ENCODE measurements at regions not wholly inside any gene's neighbourhood (a gene's known extent, or its start where the extent isn't known, plus 50 kb on each side); places are given as distances from the start of the nearest gene placed in this dataset.

DNA sequence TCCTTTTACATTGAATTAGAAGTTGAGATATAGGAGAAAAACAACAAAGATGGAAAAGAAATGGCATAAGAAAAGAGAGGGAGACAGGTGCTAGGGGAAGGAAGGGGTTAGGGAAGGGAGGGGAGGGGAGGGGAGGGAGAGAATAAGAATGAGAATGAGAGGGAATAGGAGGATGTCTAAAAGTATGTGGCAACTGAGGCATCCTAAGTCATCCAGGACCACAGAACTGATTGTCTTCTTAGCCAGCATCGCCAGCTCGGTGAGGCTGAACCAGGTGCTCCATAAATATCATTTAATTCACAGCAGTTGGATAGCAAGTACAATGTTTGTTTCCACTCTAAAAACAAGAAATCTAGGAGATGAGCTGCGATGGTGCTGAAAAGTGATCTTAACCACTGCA lies 393.5 kb downstream of the TMEM182 start:
- TF ChIP-seq POLR2AphosphoS5 (IDR thresholded peaks at IDR 0.05; ENCODE audit: low read depth, low read length) (no peak), SIN3A (IDR thresholded peaks at IDR 0.05; ENCODE audit: borderline replicate concordance, insufficient read depth, low read length) (no peak), TAF1 (IDR thresholded peaks at IDR 0.05; ENCODE audit: borderline replicate concordance, insufficient read depth, low read length) (no peak), FOXP2 (optimal IDR thresholded peaks at IDR 0.05; ENCODE audit: borderline replicate concordance, extremely low read depth, extremely low read length, insufficient read depth) (no peak)
- TF ChIP-seq, protein P1, sequence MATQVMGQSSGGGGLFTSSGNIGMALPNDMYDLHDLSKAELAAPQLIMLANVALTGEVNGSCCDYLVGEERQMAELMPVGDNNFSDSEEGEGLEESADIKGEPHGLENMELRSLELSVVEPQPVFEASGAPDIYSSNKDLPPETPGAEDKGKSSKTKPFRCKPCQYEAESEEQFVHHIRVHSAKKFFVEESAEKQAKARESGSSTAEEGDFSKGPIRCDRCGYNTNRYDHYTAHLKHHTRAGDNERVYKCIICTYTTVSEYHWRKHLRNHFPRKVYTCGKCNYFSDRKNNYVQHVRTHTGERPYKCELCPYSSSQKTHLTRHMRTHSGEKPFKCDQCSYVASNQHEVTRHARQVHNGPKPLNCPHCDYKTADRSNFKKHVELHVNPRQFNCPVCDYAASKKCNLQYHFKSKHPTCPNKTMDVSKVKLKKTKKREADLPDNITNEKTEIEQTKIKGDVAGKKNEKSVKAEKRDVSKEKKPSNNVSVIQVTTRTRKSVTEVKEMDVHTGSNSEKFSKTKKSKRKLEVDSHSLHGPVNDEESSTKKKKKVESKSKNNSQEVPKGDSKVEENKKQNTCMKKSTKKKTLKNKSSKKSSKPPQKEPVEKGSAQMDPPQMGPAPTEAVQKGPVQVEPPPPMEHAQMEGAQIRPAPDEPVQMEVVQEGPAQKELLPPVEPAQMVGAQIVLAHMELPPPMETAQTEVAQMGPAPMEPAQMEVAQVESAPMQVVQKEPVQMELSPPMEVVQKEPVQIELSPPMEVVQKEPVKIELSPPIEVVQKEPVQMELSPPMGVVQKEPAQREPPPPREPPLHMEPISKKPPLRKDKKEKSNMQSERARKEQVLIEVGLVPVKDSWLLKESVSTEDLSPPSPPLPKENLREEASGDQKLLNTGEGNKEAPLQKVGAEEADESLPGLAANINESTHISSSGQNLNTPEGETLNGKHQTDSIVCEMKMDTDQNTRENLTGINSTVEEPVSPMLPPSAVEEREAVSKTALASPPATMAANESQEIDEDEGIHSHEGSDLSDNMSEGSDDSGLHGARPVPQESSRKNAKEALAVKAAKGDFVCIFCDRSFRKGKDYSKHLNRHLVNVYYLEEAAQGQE (IDR thresholded peaks at IDR 0.05; ENCODE audit: insufficient read depth in 1 of 2, low read depth in 2 of 2, low read length in 2 of 2), result no peak
